ENCODE measurements at regions not wholly inside any gene's neighbourhood (a gene's known extent, or its start where the extent isn't known, plus 50 kb on each side); places are given as distances from the start of the nearest gene placed in this dataset.

DNA sequence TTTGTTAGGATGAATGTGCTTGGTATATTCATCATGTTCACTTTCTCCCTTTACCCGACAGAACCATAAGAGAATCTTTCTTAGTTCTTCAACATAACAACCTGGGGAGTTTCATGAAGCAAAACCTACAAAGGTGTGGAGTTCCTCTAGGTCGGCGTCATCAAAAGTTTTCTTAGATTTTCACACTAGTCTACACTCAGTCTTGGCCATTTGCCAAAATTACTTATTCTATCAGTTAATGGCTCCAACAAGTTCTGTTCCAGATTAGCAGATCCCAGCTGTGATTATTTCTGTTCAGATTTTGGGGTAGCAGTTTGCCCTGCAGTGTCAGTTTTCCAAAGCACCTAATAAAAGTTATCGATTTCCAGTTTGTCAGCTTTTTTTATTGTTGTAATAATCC lies 935.8 kb upstream of the RAG2 start:
- Histone ChIP-seq H3K4me2 (ENCODE audit: low read depth, low read length) (no peak overlapping the region), H3K79me2 (ENCODE audit: insufficient read depth, low read length) (no peaks in the 10 kb centered on the region), H3K27me3 (ENCODE audit: control insufficient read depth in 1 of 2, insufficient read depth in 2 of 2, low read length in 2 of 2) (no peaks in the 10 kb centered on the region), H3K36me3 (replicated peaks in 1 of 2; ENCODE audit: control insufficient read depth in 1 of 2, insufficient read depth in 2 of 2, low read length in 2 of 2) (no peaks in the 10 kb centered on the region), H3K4me3 (replicated peaks in 1 of 3; ENCODE audit: insufficient read depth in 1 of 3, low read depth in 2 of 3, low read length in 3 of 3) (no peak overlapping the region), H3K27ac (ENCODE audit: extremely low read length, insufficient read depth, low read length) (no peak overlapping the region), H4K20me1 (ENCODE audit: insufficient read depth, low read length) (no peaks in the 10 kb centered on the region), H3K9ac (ENCODE audit: insufficient read depth, low read depth, low read length) (no peak overlapping the region), H3K9me3 (ENCODE audit: low read length) (peaks cover 66% of the 10 kb centered on the region), H3K4me1 (ENCODE audit: insufficient read depth, low read length) (no peaks in the 10 kb centered on the region), H2AFZ (ENCODE audit: low read length) (no peak overlapping the region)
- ChIA-PET CTCF (ENCODE audit: low intra/inter-chr PET ratio, low total read pairs) (no interaction called here), POLR2A (no interaction called here)
- 2% methylated on average over 4 of the region's 4 CpGs for WGBS (ENCODE audit: low lambda C conversion rate)
- BruUV-seq (replicated peaks): no TSS peak
- no peak for ATAC-seq
- DNase-seq (ENCODE audit: low spot score): no peak
- intact Hi-C loops (cut with micrococcal nuclease; ENCODE audit: unreplicated experiment): no loop called here
- TF ChIP-seq LCORL (IDR thresholded peaks at IDR 0.05) (0 out of 2 replicates have a peak, but pooled peaks have one; percentile 19), LCORL (CRISPR knock-in tag; IDR thresholded peaks at IDR 0.05) (no peak), KLF16 (CRISPR knock-in tag; IDR thresholded peaks at IDR 0.05) (no peak)
- no peak for FAIRE-seq
- in situ Hi-C loops (cut with HindIII; ENCODE audit: extremely low pct_ligation_motif_present, low pct_unique_long_range_greater_than_20kb): no loop called here

DNA sequence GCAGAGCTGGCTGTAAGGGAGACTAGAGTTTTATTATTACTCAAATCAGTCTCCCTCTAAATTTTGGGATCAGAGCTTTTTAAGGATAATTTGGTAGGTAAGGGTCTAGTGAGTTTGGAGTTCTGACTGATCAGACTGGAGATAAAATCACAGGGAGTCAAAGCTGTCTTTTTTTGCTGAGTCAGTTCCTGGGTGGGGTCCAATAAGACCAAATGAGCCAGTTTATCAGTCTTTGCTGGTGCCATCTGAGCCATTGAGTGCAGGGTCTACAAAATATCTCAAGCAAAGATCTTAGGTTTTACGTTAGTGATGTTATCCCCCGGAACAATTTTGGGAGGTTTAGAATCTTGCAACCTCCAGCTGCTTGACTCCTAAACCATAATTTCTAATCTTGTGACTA lies 935.1 kb upstream of the RAG2 start:
- BruUV-seq (replicated peaks): no TSS peak
- FAIRE-seq: no peak

More for the DNA sequence above, 935.1 kb upstream of the RAG2 start:
- H3K27me3 ChIP-seq (ENCODE audit: control insufficient read depth in 1 of 2, insufficient read depth in 2 of 2, low read length in 2 of 2): no peaks in the 10 kb centered on the region
- no peak overlapping the region for H3K27ac ChIP-seq (ENCODE audit: extremely low read length, insufficient read depth, low read length)
- ATAC-seq (no peak), DNase-seq (ENCODE audit: low spot score) (no peak)
- H3K9ac ChIP-seq (ENCODE audit: insufficient read depth, low read depth, low read length): no peak overlapping the region
- no peak overlapping the region for H3K4me3 ChIP-seq (replicated peaks in 1 of 3; ENCODE audit: insufficient read depth in 1 of 3, low read depth in 2 of 3, low read length in 3 of 3)
- TF ChIP-seq ZNF530 (CRISPR knock-in tag; IDR thresholded peaks at IDR 0.05; ENCODE audit: low read depth) (no peak), ZNF136 (CRISPR knock-in tag; IDR thresholded peaks at IDR 0.05; ENCODE audit: low read depth) (no peak), MAFF (IDR thresholded peaks at IDR 0.05; ENCODE audit: low read depth, low read length) (peak; percentile 84), ZNF747 (CRISPR knock-in tag; IDR thresholded peaks at IDR 0.05; ENCODE audit: borderline replicate concordance) (no peak), ARNTL (CRISPR knock-in tag; IDR thresholded peaks at IDR 0.05) (no peak), ELF4 (CRISPR knock-in tag; IDR thresholded peaks at IDR 0.05; ENCODE audit: borderline replicate concordance) (no peak), ZNF678 (CRISPR knock-in tag; IDR thresholded peaks at IDR 0.05) (no peak), ZNF20 (CRISPR knock-in tag; IDR thresholded peaks at IDR 0.05) (no peak), MAFK (conservative IDR thresholded peaks at IDR 0.05 in 1 of 2, IDR thresholded peaks at IDR 0.05 in 1 of 2; ENCODE audit: low read length in 2 of 2) (peak; percentile 74 to 90)
- TF ChIP-seq, protein P1, sequence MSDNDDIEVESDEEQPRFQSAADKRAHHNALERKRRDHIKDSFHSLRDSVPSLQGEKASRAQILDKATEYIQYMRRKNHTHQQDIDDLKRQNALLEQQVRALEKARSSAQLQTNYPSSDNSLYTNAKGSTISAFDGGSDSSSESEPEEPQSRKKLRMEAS (IDR thresholded peaks at IDR 0.05): no peak
- TF ChIP-seq, protein P2, sequence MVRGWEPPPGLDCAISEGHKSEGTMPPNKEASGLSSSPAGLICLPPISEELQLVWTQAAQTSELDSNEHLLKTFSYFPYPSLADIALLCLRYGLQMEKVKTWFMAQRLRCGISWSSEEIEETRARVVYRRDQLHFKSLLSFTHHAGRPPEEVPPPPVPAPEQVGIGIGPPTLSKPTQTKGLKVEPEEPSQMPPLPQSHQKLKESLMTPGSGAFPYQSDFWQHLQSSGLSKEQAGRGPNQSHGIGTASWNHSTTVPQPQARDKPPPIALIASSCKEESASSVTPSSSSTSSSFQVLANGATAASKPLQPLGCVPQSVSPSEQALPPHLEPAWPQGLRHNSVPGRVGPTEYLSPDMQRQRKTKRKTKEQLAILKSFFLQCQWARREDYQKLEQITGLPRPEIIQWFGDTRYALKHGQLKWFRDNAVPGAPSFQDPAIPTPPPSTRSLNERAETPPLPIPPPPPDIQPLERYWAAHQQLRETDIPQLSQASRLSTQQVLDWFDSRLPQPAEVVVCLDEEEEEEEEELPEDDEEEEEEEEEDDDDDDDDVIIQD (CRISPR knock-in tag; IDR thresholded peaks at IDR 0.05; ENCODE audit: low read depth): no peak
- TF ChIP-seq, protein P3, sequence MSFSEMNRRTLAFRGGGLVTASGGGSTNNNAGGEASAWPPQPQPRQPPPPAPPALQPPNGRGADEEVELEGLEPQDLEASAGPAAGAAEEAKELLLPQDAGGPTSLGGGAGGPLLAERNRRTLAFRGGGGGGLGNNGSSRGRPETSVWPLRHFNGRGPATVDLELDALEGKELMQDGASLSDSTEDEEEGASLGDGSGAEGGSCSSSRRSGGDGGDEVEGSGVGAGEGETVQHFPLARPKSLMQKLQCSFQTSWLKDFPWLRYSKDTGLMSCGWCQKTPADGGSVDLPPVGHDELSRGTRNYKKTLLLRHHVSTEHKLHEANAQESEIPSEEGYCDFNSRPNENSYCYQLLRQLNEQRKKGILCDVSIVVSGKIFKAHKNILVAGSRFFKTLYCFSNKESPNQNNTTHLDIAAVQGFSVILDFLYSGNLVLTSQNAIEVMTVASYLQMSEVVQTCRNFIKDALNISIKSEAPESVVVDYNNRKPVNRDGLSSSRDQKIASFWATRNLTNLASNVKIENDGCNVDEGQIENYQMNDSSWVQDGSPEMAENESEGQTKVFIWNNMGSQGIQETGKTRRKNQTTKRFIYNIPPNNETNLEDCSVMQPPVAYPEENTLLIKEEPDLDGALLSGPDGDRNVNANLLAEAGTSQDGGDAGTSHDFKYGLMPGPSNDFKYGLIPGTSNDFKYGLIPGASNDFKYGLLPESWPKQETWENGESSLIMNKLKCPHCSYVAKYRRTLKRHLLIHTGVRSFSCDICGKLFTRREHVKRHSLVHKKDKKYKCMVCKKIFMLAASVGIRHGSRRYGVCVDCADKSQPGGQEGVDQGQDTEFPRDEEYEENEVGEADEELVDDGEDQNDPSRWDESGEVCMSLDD (CRISPR knock-in tag; IDR thresholded peaks at IDR 0.05; ENCODE audit: borderline replicate concordance): no peak
- intact Hi-C loops (cut with micrococcal nuclease; ENCODE audit: unreplicated experiment) (no loop called here), in situ Hi-C loops (cut with HindIII; ENCODE audit: extremely low pct_ligation_motif_present, low pct_unique_long_range_greater_than_20kb) (no loop called here)
- H3K9me3 ChIP-seq (ENCODE audit: low read length): peaks cover 69% of the 10 kb centered on the region
- H3K4me2 ChIP-seq (ENCODE audit: low read depth, low read length): no peak overlapping the region
- H3K4me1 ChIP-seq (ENCODE audit: insufficient read depth, low read length): no peaks in the 10 kb centered on the region
- H3K36me3 ChIP-seq (replicated peaks in 1 of 2; ENCODE audit: control insufficient read depth in 1 of 2, insufficient read depth in 2 of 2, low read length in 2 of 2): no peaks in the 10 kb centered on the region
- H2AFZ ChIP-seq (ENCODE audit: low read length): no peak overlapping the region
- POLR2A ChIA-PET: no interaction called here
- no peaks in the 10 kb centered on the region for H3K79me2 ChIP-seq (ENCODE audit: insufficient read depth, low read length)
- WGBS (ENCODE audit: low lambda C conversion rate): 5% methylated on average over 2 of the region's 2 CpGs
- H4K20me1 ChIP-seq (ENCODE audit: insufficient read depth, low read length): no peaks in the 10 kb centered on the region
- CTCF ChIA-PET (ENCODE audit: low intra/inter-chr PET ratio, low total read pairs): no interaction called here

Data from HepG2 (cell line).